ENCODE measurements at regions not wholly inside any gene's neighbourhood (a gene's known extent, or its start where the extent isn't known, plus 50 kb on each side); places are given as distances from the start of the nearest gene placed in this dataset.

DNA sequence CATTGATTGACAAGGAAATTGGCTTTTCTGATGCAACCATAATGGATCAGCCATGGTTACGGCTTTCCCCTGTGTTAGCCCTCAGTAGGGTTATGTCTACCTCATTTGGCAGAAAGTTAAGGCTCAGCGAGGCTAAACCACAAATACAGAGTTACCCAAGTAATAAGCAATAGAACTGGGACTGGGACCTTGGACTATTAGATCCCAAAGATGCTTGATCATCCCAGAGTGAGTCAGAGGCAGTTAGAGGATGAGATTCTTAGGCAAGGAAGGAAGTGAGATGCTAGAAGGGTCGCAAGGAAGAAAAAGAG lies 401.4 kb downstream of the TNS3 start:
- TF ChIP-seq POLR2A (IDR thresholded peaks at IDR 0.05) = no peak
- TF ChIP-seq CTCF (IDR thresholded peaks at IDR 0.05) = no peak
